GM10266 (cell line): ENCODE measurements at regions not wholly inside any gene's neighbourhood (a gene's known extent, or its start where the extent isn't known, plus 50 kb on each side); places are given as distances from the start of the nearest gene placed in this dataset.

Experiments used
- DNase-seq: peaks from one replicate; pipeline ENCODE4 v3.0.0; 2012; ENCODE audit errors: extremely low spot score
- CTCF ChIP-seq: IDR thresholded peaks from 2 replicates; pipeline ENCODE4 v1.5.1; 2012; ENCODE audit warnings: mild to moderate bottlenecking, low read depth; ENCODE audit not compliant: control insufficient read depth, insufficient read depth; ENCODE audit errors: missing control alignments

- no peak for DNase-seq
- TF ChIP-seq CTCF: no peak
Observed at GRCh38 chr12:69115951-69116350, 123.4 kb upstream of the CPSF6 start.

GRCh38 chr12:69117566-69118266, 121.7 kb upstream of the CPSF6 start:
- DNase-seq: no peak
- TF ChIP-seq CTCF: no peak

GRCh38 chr12:69118516-69118915, 120.9 kb upstream of the CPSF6 start:
- no peak for DNase-seq
- no peak for TF ChIP-seq CTCF

GRCh38 chr12:69119770-69120169, 119.6 kb upstream of the CPSF6 start:
- no peak for TF ChIP-seq CTCF
- DNase-seq: no peak

- no peak for TF ChIP-seq CTCF
- DNase-seq: no peak
Observed at GRCh38 chr12:69120354-69120753, 119.0 kb upstream of the CPSF6 start.

- no peak for TF ChIP-seq CTCF
- no peak for DNase-seq
Observed at GRCh38 chr12:69123311-69123710, 116.1 kb upstream of the CPSF6 start.

GRCh38 chr12:69123919-69124638, 115.3 kb upstream of the CPSF6 start:
- no peak for DNase-seq
- no peak for TF ChIP-seq CTCF
